ENCODE measurements at regions not wholly inside any gene's neighbourhood (a gene's known extent, or its start where the extent isn't known, plus 50 kb on each side); places are given as distances from the start of the nearest gene placed in this dataset.

- no CpG with 5 or more reads among the region's 7 CpGs for WGBS (ENCODE audit: extremely low coverage, insufficient read length, low lambda C conversion rate)
- no peak for DNase-seq
- no peaks in the 10 kb centered on the region for H3K79me1 ChIP-seq (ENCODE audit: insufficient read depth, low read depth, low read length, poor library complexity, severe bottlenecking)
Measured at GRCh38 chr10:53726921-53727320, 954.3 kb upstream of the MBL2 start.

More at GRCh38 chr10:53726921-53727320, 954.3 kb upstream of the MBL2 start:
- Histone ChIP-seq H2AK5ac (ENCODE audit: insufficient read length, low read length) (no peak overlapping the region), H3K56ac (ENCODE audit: insufficient read length, low read depth, low read length) (no peak overlapping the region), H2BK20ac (ENCODE audit: low read depth, low read length, poor library complexity, severe bottlenecking) (no peak overlapping the region), H3K23me2 (ENCODE audit: insufficient read length, low read depth, low read length, poor library complexity, severe bottlenecking) (no peaks in the 10 kb centered on the region), H3K9me3 (ENCODE audit: control insufficient read depth, low read depth, low read length) (no peaks in the 10 kb centered on the region), H4K8ac (replicated peaks; ENCODE audit: insufficient read length, low read depth, low read length) (no peak overlapping the region), H3K79me2 (ENCODE audit: insufficient read depth, low read length) (no peaks in the 10 kb centered on the region; the same call in 1 of the 2 replicates), H3K23ac (ENCODE audit: insufficient read length, low read depth, low read length) (no peak overlapping the region), H2AFZ (ENCODE audit: low read length) (no peak overlapping the region), H2BK5ac (ENCODE audit: insufficient read length, low read length) (no peak overlapping the region), H4K91ac (ENCODE audit: insufficient read length, low read depth, low read length) (no peak overlapping the region), H2BK12ac (ENCODE audit: insufficient read length, low read depth, low read length) (no peak overlapping the region), H3K4ac (ENCODE audit: low read depth, low read length) (no peak overlapping the region), H2BK15ac (ENCODE audit: low read depth, low read length) (no peak overlapping the region), H3K14ac (ENCODE audit: insufficient read depth, low read length) (no peak overlapping the region), H3K18ac (ENCODE audit: insufficient read length, low read depth, low read length) (no peak overlapping the region), H3K4me2 (ENCODE audit: insufficient read depth, insufficient read length, low read length) (no peak overlapping the region), H4K20me1 (ENCODE audit: control insufficient read depth, insufficient read depth, insufficient read length) (no peaks in the 10 kb centered on the region), H3T11ph (ENCODE audit: low read length) (no peak overlapping the region), H3K9ac (ENCODE audit: extremely low read depth, insufficient read length, low read length) (no peak overlapping the region), H3K4me1 (ENCODE audit: insufficient read depth, low read length) (no peaks in the 10 kb centered on the region), H4K5ac (ENCODE audit: insufficient read length, low read depth, low read length) (no peak overlapping the region), H3K27ac (ENCODE audit: insufficient read length, low read depth, low read length) (no peak overlapping the region), H3K27me3 (ENCODE audit: insufficient read depth, low read length) (no peaks in the 10 kb centered on the region), H2BK120ac (ENCODE audit: low read depth, low read length, poor library complexity, severe bottlenecking) (no peak overlapping the region)
- Mint-ChIP-seq H3K27ac (no peak overlapping the region), H3K4me3 (no peak overlapping the region), H3K9me3 (no peaks in the 10 kb centered on the region; a peak in 1 of 5 replicates), H3K27me3 (ENCODE audit: low read depth) (no peaks in the 10 kb centered on the region), H3K36me3 (ENCODE audit: insufficient read depth in 1 of 3, low read depth in 3 of 3) (peaks cover 0 to 3% (median 2%) of the 10 kb centered on the region in 3 experiments; a peak in 2 of 7 replicates), H3K4me1 (no peaks in the 10 kb centered on the region)
- no peak for TF ChIP-seq CTCF (conservative IDR thresholded peaks at IDR 0.05)
